IMR-90 (cell line): ENCODE measurements at regions not wholly inside any gene's neighbourhood (a gene's known extent, or its start where the extent isn't known, plus 50 kb on each side); places are given as distances from the start of the nearest gene placed in this dataset.

ENCODE experiments used
- ATAC-seq: fragments of 200-7000 bp; cut with Tn5 transposase; 2 replicates; pipeline ENCODE4 v1.9.1; 2020; ENCODE audit warnings: low read depth, mild to moderate bottlenecking, moderate library complexity
- BruUV-seq: library from RNA; stranded (reverse); fragments of 400-500 nt; replicated peaks from 2 replicates; lab custom pipeline; 2021; lab: Mats Ljungman, UMichigan
- CTCF ChIA-PET: fragments of 300-600 bp; formaldehyde crosslinking; extraction: SDS; loops from one replicate; lab custom pipeline; 2021; ENCODE audit warnings: antibody characterized with exemption; lab: Yijun Ruan, JAX
- POLR2A ChIA-PET: fragments of 300-600 bp; sonication (Branson Sonifier 250); formaldehyde crosslinking; loops from one replicate; lab custom pipeline; 2022; ENCODE audit warnings: antibody characterized with exemption; ENCODE audit not compliant: unreplicated experiment; lab: Charles Lee
- DNase-seq: peaks from one replicate; pipeline ENCODE4 v3.0.0; 2013
- H2AFZ ChIP-seq: replicated peaks from 2 replicates; pipeline ENCODE3; 2013; ENCODE audit warnings: low read length, mild to moderate bottlenecking; ENCODE audit not compliant: poor library complexity
- H2AK5ac ChIP-seq: 2 replicates; pipeline ENCODE4 v1.6.1; 2013; ENCODE audit warnings: low read depth, low read length, inconsistent platforms
- H2AK9ac ChIP-seq: replicated peaks from 2 replicates; pipeline ENCODE3; 2013; ENCODE audit warnings: mild to moderate bottlenecking, low read depth, low read length, moderate library complexity; ENCODE audit not compliant: poor library complexity
- H2BK120ac ChIP-seq: 2 replicates; pipeline ENCODE4 v1.6.1; 2013; ENCODE audit warnings: low read depth, low read length, inconsistent platforms
- H2BK15ac ChIP-seq: 3 replicates; pipeline ENCODE4 v1.6.1; 2013; ENCODE audit warnings: low read depth, low read length, inconsistent platforms
- H2BK20ac ChIP-seq: 2 replicates; pipeline ENCODE4 v1.6.1; 2013; ENCODE audit warnings: low read depth, mild to moderate bottlenecking, inconsistent platforms, low read length, moderate library complexity
- H2BK5ac ChIP-seq: 2 replicates; pipeline ENCODE4 v1.6.1; 2013; ENCODE audit warnings: mild to moderate bottlenecking, low read depth, low read length, inconsistent platforms; ENCODE audit not compliant: poor library complexity, severe bottlenecking
- H3K14ac ChIP-seq: replicated peaks from 2 replicates; pipeline ENCODE4 v1.6.1; 2013; ENCODE audit warnings: low read depth, low read length, inconsistent platforms
- H3K18ac ChIP-seq: 2 replicates; pipeline ENCODE4 v1.6.1; 2013; ENCODE audit warnings: low read depth, low read length, control low read depth
- H3K23ac ChIP-seq: 2 replicates; pipeline ENCODE4 v1.6.1; 2013; ENCODE audit warnings: low read depth, low read length, inconsistent platforms
- H3K27ac ChIP-seq: 2 replicates; pipeline ENCODE4 v1.5.1; 2013; ENCODE audit warnings: mild to moderate bottlenecking, control low read depth, low read length; ENCODE audit not compliant: insufficient read depth
- H3K27me3 ChIP-seq: 2 replicates; pipeline ENCODE4 v1.6.1; 2013; ENCODE audit warnings: low read length; ENCODE audit not compliant: control insufficient read depth, insufficient read depth
- H3K36me3 ChIP-seq: 2 replicates; pipeline ENCODE4 v1.6.1; 2013; ENCODE audit warnings: low read length, mixed read lengths; ENCODE audit not compliant: control insufficient read depth, insufficient read depth
- H3K4ac ChIP-seq: 2 replicates; pipeline ENCODE4 v1.6.1; 2013; ENCODE audit warnings: low read depth, low read length, inconsistent platforms
- H3K4me1 ChIP-seq: 2 replicates; pipeline ENCODE4 v1.6.1; 2013; ENCODE audit warnings: low read length, mixed read lengths; ENCODE audit not compliant: control insufficient read depth, insufficient read depth
- H3K4me2 ChIP-seq: 2 replicates; pipeline ENCODE4 v1.6.1; 2013; ENCODE audit warnings: low read depth, mild to moderate bottlenecking, control low read depth, low read length, moderate library complexity
- H3K4me3 ChIP-seq: 2 replicates; pipeline ENCODE4 v1.5.1; 2013; ENCODE audit warnings: low read depth, mild to moderate bottlenecking, control low read depth, low read length, moderate library complexity; ENCODE audit not compliant: insufficient read depth
- H3K56ac ChIP-seq: 2 replicates; pipeline ENCODE4 v1.6.1; 2013; ENCODE audit warnings: low read length, inconsistent platforms; ENCODE audit not compliant: insufficient read depth; ENCODE audit errors: extremely low read depth
- H3K79me1 ChIP-seq, 2 experiments: 2 replicates each; pipeline ENCODE4 v1.6.1; 2013; ENCODE audit warnings: low read length in 2 of 2, inconsistent platforms in 1 of 2, low read depth in 1 of 2
- H3K9ac ChIP-seq: 2 replicates; pipeline ENCODE4 v1.6.1; 2013; ENCODE audit warnings: low read depth, low read length, control low read depth
- H3K9me1 ChIP-seq: 2 replicates; pipeline ENCODE4 v1.6.1; 2013; ENCODE audit warnings: low read length, inconsistent platforms; ENCODE audit not compliant: insufficient read depth
- H3K9me3 ChIP-seq: 2 replicates; pipeline ENCODE4 v1.6.1; 2013; ENCODE audit warnings: low read length; ENCODE audit not compliant: control insufficient read depth, insufficient read depth
- H4K20me1 ChIP-seq: 2 replicates; pipeline ENCODE4 v1.6.1; 2013; ENCODE audit warnings: low read length, inconsistent platforms; ENCODE audit not compliant: insufficient read depth
- H4K5ac ChIP-seq: 2 replicates; pipeline ENCODE4 v1.6.1; 2013; ENCODE audit warnings: mild to moderate bottlenecking, low read depth, low read length, control low read depth
- H4K8ac ChIP-seq, 2 experiments: 2 replicates each; pipeline ENCODE4 v1.6.1; 2013; ENCODE audit warnings: low read depth in 2 of 2, low read length in 2 of 2, control low read depth in 1 of 2, inconsistent platforms in 1 of 2
- H4K91ac ChIP-seq: 2 replicates; pipeline ENCODE4 v1.6.1; 2013; ENCODE audit warnings: low read depth, low read length, inconsistent platforms; ENCODE audit not compliant: insufficient read depth
- BHLHE40 ChIP-seq: fragments of 150-350 bp; IDR thresholded peaks from 2 replicates; pipeline ENCODE4 v1.6.1; 2016; ENCODE audit warnings: mild to moderate bottlenecking, low read depth, low read length
- CEBPB ChIP-seq: IDR thresholded peaks from 2 replicates; pipeline ENCODE4 v1.6.1; 2012; ENCODE audit warnings: low read depth, low read length, improper control_type of control experiment
- CHD1 ChIP-seq: IDR thresholded peaks from 2 replicates; pipeline ENCODE4 v1.6.1; 2012; ENCODE audit warnings: low read depth, low read length, improper control_type of control experiment
- FOS ChIP-seq: fragments of 150-350 bp; IDR thresholded peaks from 2 replicates; pipeline ENCODE4 v1.6.1; 2016; ENCODE audit warnings: low read depth, low read length
- MAFK ChIP-seq: IDR thresholded peaks from 2 replicates; pipeline ENCODE4 v1.6.1; 2012; ENCODE audit warnings: low read depth, low read length, improper control_type of control experiment
- MXI1 ChIP-seq: IDR thresholded peaks from 2 replicates; pipeline ENCODE4 v1.6.1; 2012; ENCODE audit warnings: low read depth, mild to moderate bottlenecking, low read length, moderate library complexity, borderline replicate concordance
- POLR2A ChIP-seq: IDR thresholded peaks from 2 replicates; pipeline ENCODE4 v1.6.1; 2012; ENCODE audit warnings: mild to moderate bottlenecking, low read depth, low read length
- RAD21 ChIP-seq: IDR thresholded peaks from 2 replicates; pipeline ENCODE4 v1.6.1; 2012; ENCODE audit warnings: low read length, improper control_type of control experiment
- RCOR1 ChIP-seq: IDR thresholded peaks from 2 replicates; pipeline ENCODE4 v1.6.1; 2012; ENCODE audit warnings: mild to moderate bottlenecking, low read length, improper control_type of control experiment; ENCODE audit not compliant: insufficient replicate concordance
- WGBS, 2 experiments: methylation state at CpG; one replicate each; pipeline versions ENCODE4 v1.1.5 to v1.1.7; 2013; ENCODE audit warnings: missing lambda C conversion rate in 2 of 2; ENCODE audit not compliant: insufficient read length in 1 of 2; ENCODE audit errors: extremely low coverage in 2 of 2; 5-methylcytosine and 5-hydroxymethylcytosine counted together
- dilution Hi-C: fragments of 300-500 bp; cut with HindIII; formaldehyde crosslinking; loops from one replicate; pipeline ENCODE4 v1.14.3; 2018; ENCODE audit warnings: low sequenced_read_pairs; ENCODE audit not compliant: unreplicated experiment
- in situ Hi-C: fragments of 300-500 bp; cut with MboI; formaldehyde crosslinking; loops from 3 replicates; pipeline ENCODE4 v1.14.3; 2019; ENCODE audit warnings: low sequenced_read_pairs, inconsistent platforms, mixed read lengths
- intact Hi-C: fragments of 100-400 bp; cut with micrococcal nuclease; formaldehyde crosslinking; loops from 2 replicates; pipeline ENCODE4 v1.10.0; 2022
- TF ChIP-seq, protein P1 (sequence below): fragments of 150-350 bp; IDR thresholded peaks from 2 replicates; pipeline ENCODE4 v1.6.1; 2017; ENCODE audit warnings: mild to moderate bottlenecking, antibody characterized with exemption, low read length, low read depth
- TF ChIP-seq, protein P2 (sequence below): fragments of 150-350 bp; IDR thresholded peaks from 2 replicates; pipeline ENCODE4 v1.6.1; 2016; ENCODE audit warnings: low read depth, mild to moderate bottlenecking, low read length, moderate library complexity, borderline replicate concordance

DNA sequence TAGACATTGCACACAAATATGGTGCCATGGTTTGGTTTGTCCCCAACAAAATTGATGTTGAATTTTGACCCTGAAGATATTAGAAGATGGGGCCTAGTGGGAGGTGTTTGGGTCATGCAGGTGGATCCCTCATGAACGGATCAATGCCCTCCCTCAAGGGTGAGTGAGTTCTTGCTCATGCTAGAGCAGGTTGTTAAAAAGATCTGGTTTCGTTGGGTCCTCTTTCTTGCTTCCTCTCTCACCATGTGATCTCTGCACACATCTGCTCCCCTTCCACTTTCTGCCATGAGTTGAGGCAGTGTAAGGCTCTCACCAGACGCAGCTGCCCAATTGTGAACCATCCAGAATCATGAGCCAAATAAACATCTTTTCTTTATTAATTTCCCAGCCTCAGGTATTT is 87.8 kb upstream of the MDFIC2 start:
- TF ChIP-seq MXI1, result no peak
- no peak for TF ChIP-seq FOS
- TF ChIP-seq, protein P1, sequence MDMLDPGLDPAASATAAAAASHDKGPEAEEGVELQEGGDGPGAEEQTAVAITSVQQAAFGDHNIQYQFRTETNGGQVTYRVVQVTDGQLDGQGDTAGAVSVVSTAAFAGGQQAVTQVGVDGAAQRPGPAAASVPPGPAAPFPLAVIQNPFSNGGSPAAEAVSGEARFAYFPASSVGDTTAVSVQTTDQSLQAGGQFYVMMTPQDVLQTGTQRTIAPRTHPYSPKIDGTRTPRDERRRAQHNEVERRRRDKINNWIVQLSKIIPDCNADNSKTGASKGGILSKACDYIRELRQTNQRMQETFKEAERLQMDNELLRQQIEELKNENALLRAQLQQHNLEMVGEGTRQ, result no peak
- TF ChIP-seq BHLHE40, result no peak
- no peak for TF ChIP-seq MAFK
- TF ChIP-seq CHD1, result no peak
- no peak for TF ChIP-seq CEBPB
- TF ChIP-seq, protein P2, sequence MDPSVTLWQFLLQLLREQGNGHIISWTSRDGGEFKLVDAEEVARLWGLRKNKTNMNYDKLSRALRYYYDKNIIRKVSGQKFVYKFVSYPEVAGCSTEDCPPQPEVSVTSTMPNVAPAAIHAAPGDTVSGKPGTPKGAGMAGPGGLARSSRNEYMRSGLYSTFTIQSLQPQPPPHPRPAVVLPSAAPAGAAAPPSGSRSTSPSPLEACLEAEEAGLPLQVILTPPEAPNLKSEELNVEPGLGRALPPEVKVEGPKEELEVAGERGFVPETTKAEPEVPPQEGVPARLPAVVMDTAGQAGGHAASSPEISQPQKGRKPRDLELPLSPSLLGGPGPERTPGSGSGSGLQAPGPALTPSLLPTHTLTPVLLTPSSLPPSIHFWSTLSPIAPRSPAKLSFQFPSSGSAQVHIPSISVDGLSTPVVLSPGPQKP, result no peak
- no peak for TF ChIP-seq RAD21
- TF ChIP-seq RCOR1, result no peak
- no peak for TF ChIP-seq POLR2A
- Histone ChIP-seq H4K8ac (no peak overlapping the region), H3K9me3 (no peaks in the 10 kb centered on the region), H3K9me1 (no peaks in the 10 kb centered on the region), H2AK9ac (no peak overlapping the region), H2BK5ac (no peak overlapping the region), H3K23ac (no peak overlapping the region), H3K4me2 (no peak overlapping the region), H2AFZ (no peak overlapping the region), H3K27ac (no peak overlapping the region), H3K9ac (no peak overlapping the region), H3K14ac (no peak overlapping the region), H4K91ac (no peak overlapping the region), H2BK20ac (no peak overlapping the region), H3K4me3 (no peak overlapping the region), H3K56ac (no peak overlapping the region), H3K4ac (no peak overlapping the region), H3K79me1 (no peaks in the 10 kb centered on the region), H4K5ac (no peak overlapping the region), H4K20me1 (no peaks in the 10 kb centered on the region), H3K18ac (no peak overlapping the region), H2BK15ac (no peak overlapping the region), H3K4me1 (no peaks in the 10 kb centered on the region), H3K27me3 (no peaks in the 10 kb centered on the region), H3K36me3 (no peaks in the 10 kb centered on the region), H2BK120ac (no peak overlapping the region), H2AK5ac (no peak overlapping the region)
- CTCF ChIA-PET, result no interaction called here
- no TSS peak for BruUV-seq
- dilution Hi-C loops, result no loop called here
- ATAC-seq, result no peak
- in situ Hi-C loops, result no loop called here
- no peak for DNase-seq
- POLR2A ChIA-PET, result no interaction called here
- WGBS, 2 experiments, result no CpG with 5 or more reads among the region's 3 CpGs
- intact Hi-C loops, result no loop called here
